IPS-15b (cell line): ENCODE measurements at regions not wholly inside any gene's neighbourhood (a gene's known extent, or its start where the extent isn't known, plus 50 kb on each side); places are given as distances from the start of the nearest gene placed in this dataset.

ENCODE experiments used
- H3K27me3 ChIP-seq: one replicate; pipeline ENCODE4 v1.6.1; 2013; ENCODE audit warnings: low read length; ENCODE audit not compliant: control insufficient read depth, insufficient read depth
- H3K36me3 ChIP-seq: one replicate; pipeline ENCODE4 v1.6.1; 2013; ENCODE audit warnings: low read length; ENCODE audit not compliant: control insufficient read depth, insufficient read depth
- H3K4me1 ChIP-seq: one replicate; pipeline ENCODE4 v1.6.1; 2013; ENCODE audit warnings: mild to moderate bottlenecking, low read length; ENCODE audit not compliant: control insufficient read depth, insufficient read depth
- H3K4me3 ChIP-seq: one replicate; pipeline ENCODE4 v1.5.1; 2013; ENCODE audit warnings: low read depth, low read length
- H3K9ac ChIP-seq: one replicate; pipeline ENCODE4 v1.6.1; 2013; ENCODE audit warnings: low read depth, mild to moderate bottlenecking, low read length
- H3K9me3 ChIP-seq: one replicate; pipeline ENCODE4 v1.6.1; 2013; ENCODE audit warnings: mild to moderate bottlenecking, low read length; ENCODE audit not compliant: control insufficient read depth, insufficient read depth

- no peaks in the 10 kb centered on the region for H3K27me3 ChIP-seq
- no peak overlapping the region for H3K9ac ChIP-seq
- no peaks in the 10 kb centered on the region for H3K4me1 ChIP-seq
- no peaks in the 10 kb centered on the region for H3K9me3 ChIP-seq
- peaks cover 2% of the 10 kb centered on the region for H3K36me3 ChIP-seq
- no peak overlapping the region for H3K4me3 ChIP-seq
These were observed 503.6 kb upstream of the LRRN3 start for GRCh38 chr7:110587294-110587693.

DNA sequence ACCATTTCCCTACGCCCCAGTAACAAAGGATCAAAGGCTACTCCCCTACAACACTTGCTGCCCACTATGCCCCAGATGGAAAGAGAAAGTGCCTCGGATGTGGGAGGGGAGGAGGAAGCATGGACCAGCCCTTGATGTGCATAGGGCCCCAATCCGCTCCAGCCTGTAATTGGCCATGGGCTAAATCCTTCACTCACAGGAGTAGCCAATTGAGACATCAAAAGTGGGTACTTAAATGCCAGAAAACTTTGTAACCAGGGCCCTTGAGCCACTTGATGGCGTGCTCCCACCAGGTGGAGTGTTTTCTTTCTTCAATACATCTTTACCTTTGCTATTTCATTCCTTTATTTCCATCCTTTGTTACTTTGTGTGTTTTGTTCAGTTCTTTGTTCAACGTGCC is 500.5 kb upstream of the LRRN3 start:
- no peak overlapping the region for H3K4me3 ChIP-seq
- H3K36me3 ChIP-seq, result peaks cover 2% of the 10 kb centered on the region
- H3K27me3 ChIP-seq, result no peaks in the 10 kb centered on the region
- no peaks in the 10 kb centered on the region for H3K4me1 ChIP-seq
- H3K9ac ChIP-seq, result no peak overlapping the region
- H3K9me3 ChIP-seq, result no peaks in the 10 kb centered on the region

- Histone ChIP-seq H3K9me3 (no peaks in the 10 kb centered on the region), H3K4me1 (no peaks in the 10 kb centered on the region), H3K36me3 (peaks cover 2% of the 10 kb centered on the region), H3K4me3 (no peak overlapping the region), H3K27me3 (no peaks in the 10 kb centered on the region), H3K9ac (no peak overlapping the region)
These were observed 499.6 kb upstream of the LRRN3 start for GRCh38 chr7:110591341-110591740.

DNA sequence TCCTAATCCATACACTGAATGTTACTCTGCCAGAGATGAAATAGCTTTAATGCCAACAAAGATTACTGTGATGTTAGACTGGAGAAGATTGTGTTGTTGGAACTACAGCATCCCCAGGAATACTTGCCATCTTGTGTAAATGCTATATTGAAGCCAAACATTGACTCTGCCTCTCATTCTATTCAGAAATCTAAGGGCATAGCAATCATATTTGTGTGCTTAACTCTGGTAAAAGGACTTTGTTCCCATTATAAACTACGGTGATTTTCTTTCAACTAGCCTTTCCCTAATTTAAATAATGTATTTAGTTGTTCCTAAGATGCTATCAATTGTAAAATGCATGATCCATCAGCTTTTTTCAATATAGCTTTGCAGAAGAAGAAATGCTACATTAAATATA is 498.4 kb upstream of the LRRN3 start:
- Histone ChIP-seq H3K36me3 (no peaks in the 10 kb centered on the region), H3K9ac (no peak overlapping the region), H3K4me1 (no peaks in the 10 kb centered on the region), H3K9me3 (no peaks in the 10 kb centered on the region), H3K4me3 (no peak overlapping the region), H3K27me3 (no peaks in the 10 kb centered on the region)

DNA sequence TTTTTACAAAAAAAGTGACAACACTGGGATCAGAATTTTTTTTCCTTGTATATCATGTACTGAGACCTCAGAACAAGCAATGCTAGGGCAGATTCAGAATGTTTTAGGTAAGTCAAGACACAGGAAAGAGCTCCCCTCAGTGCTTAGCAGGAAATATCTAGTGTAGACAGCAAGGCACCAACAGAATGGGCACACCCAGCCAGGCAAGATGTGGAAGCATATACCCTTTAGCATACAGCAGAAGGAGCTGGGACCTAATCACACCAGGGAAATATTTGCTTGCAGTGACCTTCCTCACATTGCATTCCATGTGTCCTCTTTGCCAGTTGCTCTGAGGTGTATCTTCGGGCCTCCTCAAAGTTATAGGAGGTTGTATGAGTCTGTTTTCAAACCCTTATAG is 497.6 kb upstream of the LRRN3 start:
- H3K4me1 ChIP-seq, result no peaks in the 10 kb centered on the region
- no peaks in the 10 kb centered on the region for H3K27me3 ChIP-seq
- no peaks in the 10 kb centered on the region for H3K36me3 ChIP-seq
- H3K9ac ChIP-seq, result no peak overlapping the region
- H3K9me3 ChIP-seq, result no peaks in the 10 kb centered on the region
- no peak overlapping the region for H3K4me3 ChIP-seq

- peaks cover 4% of the 10 kb centered on the region for H3K4me1 ChIP-seq
- H3K9me3 ChIP-seq, result no peaks in the 10 kb centered on the region
- no peak overlapping the region for H3K9ac ChIP-seq
- no peaks in the 10 kb centered on the region for H3K36me3 ChIP-seq
- H3K4me3 ChIP-seq, result no peak overlapping the region
- no peaks in the 10 kb centered on the region for H3K27me3 ChIP-seq
These were observed 495.2 kb upstream of the LRRN3 start for GRCh38 chr7:110595694-110596093.

GRCh38 chr7:110600956-110601355 is 490.0 kb upstream of the LRRN3 start:
- Histone ChIP-seq H3K4me3 (no peak overlapping the region), H3K36me3 (no peaks in the 10 kb centered on the region), H3K4me1 (peaks cover 14% of the 10 kb centered on the region), H3K27me3 (no peaks in the 10 kb centered on the region), H3K9ac (no peak overlapping the region), H3K9me3 (no peaks in the 10 kb centered on the region)

GRCh38 chr7:110601710-110602109 is 489.2 kb upstream of the LRRN3 start:
- H3K4me1 ChIP-seq, result peaks cover 14% of the 10 kb centered on the region
- no peak overlapping the region for H3K9ac ChIP-seq
- no peaks in the 10 kb centered on the region for H3K27me3 ChIP-seq
- no peak overlapping the region for H3K4me3 ChIP-seq
- H3K36me3 ChIP-seq, result no peaks in the 10 kb centered on the region
- H3K9me3 ChIP-seq, result no peaks in the 10 kb centered on the region

- Histone ChIP-seq H3K9me3 (no peaks in the 10 kb centered on the region), H3K36me3 (no peaks in the 10 kb centered on the region), H3K4me3 (no peak overlapping the region), H3K9ac (no peak overlapping the region), H3K27me3 (no peaks in the 10 kb centered on the region), H3K4me1 (peaks cover 14% of the 10 kb centered on the region)
These were observed 486.7 kb upstream of the LRRN3 start for GRCh38 chr7:110604206-110604605.

GRCh38 chr7:110604885-110605284 is 486.0 kb upstream of the LRRN3 start:
- Histone ChIP-seq H3K9ac (no peak overlapping the region), H3K4me1 (peaks cover 14% of the 10 kb centered on the region), H3K36me3 (no peaks in the 10 kb centered on the region), H3K9me3 (no peaks in the 10 kb centered on the region), H3K4me3 (no peak overlapping the region), H3K27me3 (no peaks in the 10 kb centered on the region)

GRCh38 chr7:110607050-110607857 is 483.7 kb upstream of the LRRN3 start:
- H3K4me3 ChIP-seq, result no peak overlapping the region
- peaks cover 3% of the 10 kb centered on the region for H3K4me1 ChIP-seq
- no peak overlapping the region for H3K9ac ChIP-seq
- no peaks in the 10 kb centered on the region for H3K36me3 ChIP-seq
- H3K9me3 ChIP-seq, result no peaks in the 10 kb centered on the region
- no peaks in the 10 kb centered on the region for H3K27me3 ChIP-seq

GRCh38 chr7:110609336-110609735 is 481.6 kb upstream of the LRRN3 start:
- H3K9ac ChIP-seq, result no peak overlapping the region
- H3K27me3 ChIP-seq, result no peaks in the 10 kb centered on the region
- no peaks in the 10 kb centered on the region for H3K4me1 ChIP-seq
- H3K9me3 ChIP-seq, result no peaks in the 10 kb centered on the region
- no peaks in the 10 kb centered on the region for H3K36me3 ChIP-seq
- no peak overlapping the region for H3K4me3 ChIP-seq
